ENCODE measurements at regions not wholly inside any gene's neighbourhood (a gene's known extent, or its start where the extent isn't known, plus 50 kb on each side); places are given as distances from the start of the nearest gene placed in this dataset.

- WGBS (ENCODE audit: extremely low coverage, insufficient coverage, insufficient read length): no CpG with 5 or more reads among the region's 3 CpGs
- Histone ChIP-seq H3K23ac (ENCODE audit: low read length) (no peak overlapping the region), H3K9ac (ENCODE audit: low read length) (no peak overlapping the region), H4K8ac (ENCODE audit: low read depth, low read length) (no peak overlapping the region), H3K14ac (ENCODE audit: low read length) (no peak overlapping the region), H2BK12ac (ENCODE audit: low read length) (no peak overlapping the region), H2BK5ac (ENCODE audit: low read depth, low read length, poor library complexity) (no peak overlapping the region), H3K27ac (ENCODE audit: low read depth, low read length) (no peak overlapping the region), H3K79me1 (ENCODE audit: low read length) (no peaks in the 10 kb centered on the region), H3K4me2 (ENCODE audit: low read length) (no peak overlapping the region), H2AFZ (ENCODE audit: insufficient read depth, low read length, poor library complexity) (no peak overlapping the region), H3K9me3 (ENCODE audit: insufficient read depth, low read depth, low read length) (peaks cover 2% of the 10 kb centered on the region), H3K4ac (ENCODE audit: low read depth, low read length) (no peak overlapping the region), H3K27me3 (ENCODE audit: insufficient read depth, low read length) (no peaks in the 10 kb centered on the region), H3K18ac (ENCODE audit: low read length) (no peak overlapping the region), H3K4me1 (ENCODE audit: control insufficient read depth in 1 of 2, insufficient read depth in 2 of 2, low read length in 2 of 2) (no peaks in the 10 kb centered on the region), H4K12ac (ENCODE audit: low read depth, low read length) (no peak overlapping the region), H3K4me3 (ENCODE audit: low read depth, low read length) (no peak overlapping the region), H4K91ac (ENCODE audit: low read depth, low read length) (no peak overlapping the region), H3K79me2 (ENCODE audit: control insufficient read depth, insufficient read depth, low read length, poor library complexity) (no peaks in the 10 kb centered on the region), H2BK120ac (ENCODE audit: insufficient read depth, low read length, poor library complexity) (no peak overlapping the region), H3K36me3 (ENCODE audit: control insufficient read depth in 1 of 2, insufficient read depth in 2 of 2, low read length in 2 of 2) (no peaks in the 10 kb centered on the region), H2AK5ac (ENCODE audit: low read length) (no peak overlapping the region)
- no peak for DNase-seq
Observed at GRCh38 chr10:10952800-10953199, 64.9 kb upstream of the CELF2 start.

- Histone ChIP-seq H3K4me2 (ENCODE audit: low read length) (no peak overlapping the region), H3K23ac (ENCODE audit: low read length) (no peak overlapping the region), H3K27me3 (ENCODE audit: insufficient read depth, low read length) (no peaks in the 10 kb centered on the region), H2AFZ (ENCODE audit: insufficient read depth, low read length, poor library complexity) (no peak overlapping the region), H4K8ac (ENCODE audit: low read depth, low read length) (no peak overlapping the region), H2AK5ac (ENCODE audit: low read length) (no peak overlapping the region), H3K4me1 (ENCODE audit: control insufficient read depth in 1 of 2, insufficient read depth in 2 of 2, low read length in 2 of 2) (no peaks in the 10 kb centered on the region), H2BK120ac (ENCODE audit: insufficient read depth, low read length, poor library complexity) (no peak overlapping the region), H3K4ac (ENCODE audit: low read depth, low read length) (no peak overlapping the region), H4K91ac (ENCODE audit: low read depth, low read length) (no peak overlapping the region), H3K36me3 (ENCODE audit: control insufficient read depth in 1 of 2, insufficient read depth in 2 of 2, low read length in 2 of 2) (no peaks in the 10 kb centered on the region), H3K79me2 (ENCODE audit: control insufficient read depth, insufficient read depth, low read length, poor library complexity) (no peaks in the 10 kb centered on the region), H3K4me3 (ENCODE audit: low read depth, low read length) (no peak overlapping the region), H3K79me1 (ENCODE audit: low read length) (no peaks in the 10 kb centered on the region), H3K9ac (ENCODE audit: low read length) (no peak overlapping the region), H3K27ac (ENCODE audit: low read depth, low read length) (no peak overlapping the region), H3K14ac (ENCODE audit: low read length) (no peak overlapping the region), H2BK12ac (ENCODE audit: low read length) (no peak overlapping the region), H4K12ac (ENCODE audit: low read depth, low read length) (no peak overlapping the region), H3K9me3 (ENCODE audit: insufficient read depth, low read depth, low read length) (peaks cover 2% of the 10 kb centered on the region), H2BK5ac (ENCODE audit: low read depth, low read length, poor library complexity) (no peak overlapping the region), H3K18ac (ENCODE audit: low read length) (no peak overlapping the region)
- no peak for DNase-seq
- no CpG with 5 or more reads among the region's 11 CpGs for WGBS (ENCODE audit: extremely low coverage, insufficient coverage, insufficient read length)
Observed at GRCh38 chr10:10956681-10957542, 60.8 kb upstream of the CELF2 start.

- Histone ChIP-seq H3K4me3 (ENCODE audit: low read depth, low read length) (no peak overlapping the region), H2BK5ac (ENCODE audit: low read depth, low read length, poor library complexity) (no peak overlapping the region), H2AFZ (ENCODE audit: insufficient read depth, low read length, poor library complexity) (no peak overlapping the region), H3K9ac (ENCODE audit: low read length) (no peak overlapping the region), H3K27me3 (ENCODE audit: insufficient read depth, low read length) (no peaks in the 10 kb centered on the region), H3K23ac (ENCODE audit: low read length) (no peak overlapping the region), H3K36me3 (ENCODE audit: control insufficient read depth in 1 of 2, insufficient read depth in 2 of 2, low read length in 2 of 2) (no peaks in the 10 kb centered on the region), H4K91ac (ENCODE audit: low read depth, low read length) (no peak overlapping the region), H4K8ac (ENCODE audit: low read depth, low read length) (no peak overlapping the region), H2BK12ac (ENCODE audit: low read length) (no peak overlapping the region), H2BK120ac (ENCODE audit: insufficient read depth, low read length, poor library complexity) (no peak overlapping the region), H3K4me1 (ENCODE audit: control insufficient read depth in 1 of 2, insufficient read depth in 2 of 2, low read length in 2 of 2) (no peaks in the 10 kb centered on the region), H3K27ac (ENCODE audit: low read depth, low read length) (no peak overlapping the region), H2AK5ac (ENCODE audit: low read length) (no peak overlapping the region), H3K79me2 (ENCODE audit: control insufficient read depth, insufficient read depth, low read length, poor library complexity) (no peaks in the 10 kb centered on the region), H3K18ac (ENCODE audit: low read length) (no peak overlapping the region), H3K4ac (ENCODE audit: low read depth, low read length) (no peak overlapping the region), H4K12ac (ENCODE audit: low read depth, low read length) (no peak overlapping the region), H3K14ac (ENCODE audit: low read length) (no peak overlapping the region), H3K4me2 (ENCODE audit: low read length) (no peak overlapping the region), H3K9me3 (ENCODE audit: insufficient read depth, low read depth, low read length) (peaks cover 2% of the 10 kb centered on the region), H3K79me1 (ENCODE audit: low read length) (no peaks in the 10 kb centered on the region)
- WGBS (ENCODE audit: extremely low coverage, insufficient coverage, insufficient read length): no CpG with 5 or more reads among the region's 3 CpGs
- DNase-seq: no peak
Observed at GRCh38 chr10:10958041-10958440, 59.6 kb upstream of the CELF2 start.

GRCh38 chr10:10959666-10960065 lies 58.0 kb upstream of the CELF2 start:
- no peak overlapping the region for H3K9ac ChIP-seq (ENCODE audit: low read length)
- no peak overlapping the region for H3K14ac ChIP-seq (ENCODE audit: low read length)
- H3K4ac ChIP-seq (ENCODE audit: low read depth, low read length): no peak overlapping the region
- no peaks in the 10 kb centered on the region for H3K27me3 ChIP-seq (ENCODE audit: insufficient read depth, low read length)
- H3K79me1 ChIP-seq (ENCODE audit: low read length): no peaks in the 10 kb centered on the region
- no peak overlapping the region for H3K18ac ChIP-seq (ENCODE audit: low read length)
- H2AFZ ChIP-seq (ENCODE audit: insufficient read depth, low read length, poor library complexity): no peak overlapping the region
- H4K8ac ChIP-seq (ENCODE audit: low read depth, low read length): no peak overlapping the region
- peaks cover 2% of the 10 kb centered on the region for H3K9me3 ChIP-seq (ENCODE audit: insufficient read depth, low read depth, low read length)
- H2BK12ac ChIP-seq (ENCODE audit: low read length): no peak overlapping the region
- H3K4me1 ChIP-seq (ENCODE audit: control insufficient read depth in 1 of 2, insufficient read depth in 2 of 2, low read length in 2 of 2): no peaks in the 10 kb centered on the region
- no peak overlapping the region for H2AK5ac ChIP-seq (ENCODE audit: low read length)
- no peaks in the 10 kb centered on the region for H3K36me3 ChIP-seq (ENCODE audit: control insufficient read depth in 1 of 2, insufficient read depth in 2 of 2, low read length in 2 of 2)
- H4K12ac ChIP-seq (ENCODE audit: low read depth, low read length): no peak overlapping the region
- no peak overlapping the region for H4K91ac ChIP-seq (ENCODE audit: low read depth, low read length)
- DNase-seq: no peak
- no peak overlapping the region for H2BK5ac ChIP-seq (ENCODE audit: low read depth, low read length, poor library complexity)
- H3K23ac ChIP-seq (ENCODE audit: low read length): no peak overlapping the region
- WGBS (ENCODE audit: extremely low coverage, insufficient coverage, insufficient read length): no CpG with 5 or more reads among the region's 3 CpGs
- no peak overlapping the region for H2BK120ac ChIP-seq (ENCODE audit: insufficient read depth, low read length, poor library complexity)
- no peak overlapping the region for H3K27ac ChIP-seq (ENCODE audit: low read depth, low read length)
- H3K4me3 ChIP-seq (ENCODE audit: low read depth, low read length): no peak overlapping the region
- no peak overlapping the region for H3K4me2 ChIP-seq (ENCODE audit: low read length)
- H3K79me2 ChIP-seq (ENCODE audit: control insufficient read depth, insufficient read depth, low read length, poor library complexity): no peaks in the 10 kb centered on the region
